ENCODE measurements at regions not wholly inside any gene's neighbourhood (a gene's known extent, or its start where the extent isn't known, plus 50 kb on each side); places are given as distances from the start of the nearest gene placed in this dataset.
A peak's percentile ranks its signal among the peaks of the same experiment; 100 is the strongest.

DNA sequence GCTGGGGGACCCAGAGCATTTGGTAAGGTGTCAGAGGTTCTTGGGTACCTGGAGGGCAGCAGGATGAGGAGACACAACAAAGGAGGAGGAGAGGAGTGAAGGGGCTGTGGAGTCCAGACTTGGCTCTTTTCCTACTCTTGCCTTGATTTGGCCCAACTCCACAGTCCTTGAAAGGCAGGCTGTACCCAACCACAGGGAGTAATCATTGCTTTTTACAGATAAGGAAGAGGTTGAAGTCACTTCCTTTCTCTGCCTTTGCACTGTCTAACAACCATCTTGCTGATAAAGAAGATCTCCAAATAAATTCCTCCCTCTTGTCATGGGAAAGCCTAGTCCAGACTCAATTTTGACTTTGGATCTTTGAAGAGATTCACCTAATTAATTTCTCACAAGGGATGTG, 226.8 kb upstream of the HMGA2 start:
- Histone ChIP-seq H3K27ac (no peak overlapping the region), H3K4me2 (no peak overlapping the region), H4K20me1 (ENCODE audit: insufficient read depth, poor library complexity, severe bottlenecking) (no peaks in the 10 kb centered on the region), H3K9me3 (ENCODE audit: low read depth) (no peaks in the 10 kb centered on the region), H3K36me3 (replicated peaks; ENCODE audit: insufficient read depth, low read depth) (no peaks in the 10 kb centered on the region), H3K4me3 (no peak overlapping the region), H2AFZ (no peak overlapping the region), H3K4me1 (ENCODE audit: insufficient read depth) (peaks cover 26% of the 10 kb centered on the region), H3K27me3 (no peaks in the 10 kb centered on the region), H3K79me2 (no peaks in the 10 kb centered on the region), H3K9me2 (replicated peaks; ENCODE audit: insufficient read depth) (no peaks in the 10 kb centered on the region)
- TF ChIP-seq EZH2 (IDR thresholded peaks at IDR 0.05; ENCODE audit: borderline replicate concordance) (no peak), EZH2phosphoT487 (IDR thresholded peaks at IDR 0.05; ENCODE audit: low read depth, severe bottlenecking, unreplicated experiment) (no peak), CTCF (IDR thresholded peaks at IDR 0.05; ENCODE audit: poor library complexity) (no peak)
- no peak for DNase-seq (ENCODE audit: low spot score)

GRCh38 chr12:65598688-65599087, 225.6 kb upstream of the HMGA2 start:
- H3K4me2 ChIP-seq = no peak overlapping the region
- no peaks in the 10 kb centered on the region for H3K36me3 ChIP-seq (replicated peaks; ENCODE audit: insufficient read depth, low read depth)
- no peak overlapping the region for H3K27ac ChIP-seq
- no peak overlapping the region for H3K4me3 ChIP-seq
- H2AFZ ChIP-seq = no peak overlapping the region
- H3K27me3 ChIP-seq = no peaks in the 10 kb centered on the region
- H3K4me1 ChIP-seq (ENCODE audit: insufficient read depth) = peaks cover 29% of the 10 kb centered on the region
- TF ChIP-seq EZH2phosphoT487 (IDR thresholded peaks at IDR 0.05; ENCODE audit: low read depth, severe bottlenecking, unreplicated experiment) (no peak), EZH2 (IDR thresholded peaks at IDR 0.05; ENCODE audit: borderline replicate concordance) (no peak), CTCF (IDR thresholded peaks at IDR 0.05; ENCODE audit: poor library complexity) (no peak)
- 82% methylated on average over 1 of the region's 1 CpG for WGBS (ENCODE audit: low lambda C conversion rate, missing lambda C conversion rate)
- H3K9me2 ChIP-seq (replicated peaks; ENCODE audit: insufficient read depth) = no peaks in the 10 kb centered on the region
- no peaks in the 10 kb centered on the region for H3K9me3 ChIP-seq (ENCODE audit: low read depth)
- no peaks in the 10 kb centered on the region for H3K79me2 ChIP-seq
- H4K20me1 ChIP-seq (ENCODE audit: insufficient read depth, poor library complexity, severe bottlenecking) = no peaks in the 10 kb centered on the region
- no peak for DNase-seq (ENCODE audit: low spot score)

DNA sequence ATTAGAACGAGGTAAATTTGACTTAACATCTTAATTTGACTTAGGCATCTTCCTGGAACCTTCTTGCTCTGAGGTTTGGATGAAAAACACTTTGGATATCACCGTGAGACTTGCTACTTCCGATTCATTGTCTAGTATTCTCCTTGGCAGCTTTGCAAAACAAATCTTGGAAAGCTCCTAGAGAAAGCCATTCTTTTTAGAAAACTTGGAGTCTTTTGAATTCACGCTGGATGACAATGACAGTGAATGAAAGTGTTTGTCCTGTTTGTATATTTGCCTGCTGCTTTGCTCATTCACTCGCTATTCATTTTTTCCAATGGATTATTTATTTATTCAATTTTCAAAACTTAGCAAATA, 222.1 kb upstream of the HMGA2 start:
- no peaks in the 10 kb centered on the region for H3K9me3 ChIP-seq (ENCODE audit: low read depth)
- H4K20me1 ChIP-seq (ENCODE audit: insufficient read depth, poor library complexity, severe bottlenecking) = no peaks in the 10 kb centered on the region
- peak overlapping the region; percentile 52 for H3K4me2 ChIP-seq
- no peaks in the 10 kb centered on the region for H3K27me3 ChIP-seq
- TF ChIP-seq EZH2phosphoT487 (IDR thresholded peaks at IDR 0.05; ENCODE audit: low read depth, severe bottlenecking, unreplicated experiment) (no peak), CTCF (IDR thresholded peaks at IDR 0.05; ENCODE audit: poor library complexity) (no peak), EZH2 (IDR thresholded peaks at IDR 0.05; ENCODE audit: borderline replicate concordance) (no peak)
- no peaks in the 10 kb centered on the region for H3K36me3 ChIP-seq (replicated peaks; ENCODE audit: insufficient read depth, low read depth)
- no peaks in the 10 kb centered on the region for H3K9me2 ChIP-seq (replicated peaks; ENCODE audit: insufficient read depth)
- H3K79me2 ChIP-seq = no peaks in the 10 kb centered on the region
- DNase-seq (ENCODE audit: low spot score) = no peak
- 45% methylated on average over 5 of the region's 5 CpGs for WGBS (ENCODE audit: low lambda C conversion rate, missing lambda C conversion rate)
- H2AFZ ChIP-seq = no peak overlapping the region
- no peak overlapping the region for H3K4me3 ChIP-seq
- no peak overlapping the region for H3K27ac ChIP-seq
- peaks cover 15% of the 10 kb centered on the region for H3K4me1 ChIP-seq (ENCODE audit: insufficient read depth)

Measured in hepatocyte (in vitro differentiated cells).